ENCODE measurements at regions not wholly inside any gene's neighbourhood (a gene's known extent, or its start where the extent isn't known, plus 50 kb on each side); places are given as distances from the start of the nearest gene placed in this dataset.
"Not testable (repeated sequence)": the region's sequence is repeated elsewhere in the genome, so short reads cannot be mapped to it uniquely, and the experiment has no call there.

GRCh38 chr13:111058796-111059506 lies 56.2 kb upstream of the ARHGEF7 start:
- Histone ChIP-seq H3K27ac (ENCODE audit: low read depth, low read length) (no peak overlapping the region), H2AK5ac (ENCODE audit: low read length) (no peak overlapping the region), H3K4me2 (ENCODE audit: low read length) (no peak overlapping the region), H3K79me1 (ENCODE audit: low read length) (no peaks in the 10 kb centered on the region), H4K8ac (ENCODE audit: low read depth, low read length) (no peak overlapping the region), H3K18ac (ENCODE audit: low read length) (no peak overlapping the region), H3K23ac (ENCODE audit: low read length) (no peak overlapping the region), H3K4me3 (ENCODE audit: low read length) (no peak overlapping the region), H2BK15ac (replicated peaks; ENCODE audit: low read depth) (no peak overlapping the region), H3K4ac (ENCODE audit: low read depth, low read length) (no peak overlapping the region), H3K36me3 (ENCODE audit: control insufficient read depth, insufficient read depth, low read length) (no peaks in the 10 kb centered on the region), H2BK5ac (ENCODE audit: low read length) (no peak overlapping the region), H2BK120ac (ENCODE audit: low read depth, low read length) (no peak overlapping the region), H4K5ac (ENCODE audit: low read length) (no peak overlapping the region), H3K9ac (ENCODE audit: low read length) (no peak overlapping the region), H3K27me3 (ENCODE audit: insufficient read depth, low read length, poor library complexity) (no peaks in the 10 kb centered on the region), H3K4me1 (ENCODE audit: control insufficient read depth, low read depth, low read length) (peaks cover 2% of the 10 kb centered on the region), H3K56ac (ENCODE audit: low read length) (no peak overlapping the region), H3K79me2 (ENCODE audit: control insufficient read depth, insufficient read depth, low read length) (no peaks in the 10 kb centered on the region)
- WGBS (ENCODE audit: extremely low coverage, insufficient coverage, low lambda C conversion rate): no CpG with 5 or more reads among the region's 5 CpGs
- DNase-seq: peak; percentile 19

- DNase-seq; H3K18ac ChIP-seq (ENCODE audit: low read length); H2BK5ac ChIP-seq (ENCODE audit: low read length); H4K8ac ChIP-seq (ENCODE audit: low read depth, low read length); H3K27ac ChIP-seq (ENCODE audit: low read depth, low read length); H3K9ac ChIP-seq (ENCODE audit: low read length); H3K4me1 ChIP-seq (ENCODE audit: control insufficient read depth, low read depth, low read length); H4K5ac ChIP-seq (ENCODE audit: low read length); H3K4ac ChIP-seq (ENCODE audit: low read depth, low read length); H3K4me2 ChIP-seq (ENCODE audit: low read length); H2AK5ac ChIP-seq (ENCODE audit: low read length); H3K36me3 ChIP-seq (ENCODE audit: control insufficient read depth, insufficient read depth, low read length); H3K4me3 ChIP-seq (ENCODE audit: low read length); H2BK120ac ChIP-seq (ENCODE audit: low read depth, low read length); H3K23ac ChIP-seq (ENCODE audit: low read length); H2BK15ac ChIP-seq (replicated peaks; ENCODE audit: low read depth); H3K79me2 ChIP-seq (ENCODE audit: control insufficient read depth, insufficient read depth, low read length); H3K27me3 ChIP-seq (ENCODE audit: insufficient read depth, low read length, poor library complexity); H3K79me1 ChIP-seq (ENCODE audit: low read length); H3K56ac ChIP-seq (ENCODE audit: low read length): not testable (repeated sequence)
Observed at GRCh38 chr13:111058339-111058738, 56.8 kb upstream of the ARHGEF7 start.

- not testable (repeated sequence) for H3K4me2 ChIP-seq (ENCODE audit: low read length); H3K36me3 ChIP-seq (ENCODE audit: control insufficient read depth, insufficient read depth, low read length); DNase-seq; H2BK15ac ChIP-seq (replicated peaks; ENCODE audit: low read depth); H2BK120ac ChIP-seq (ENCODE audit: low read depth, low read length); H2BK5ac ChIP-seq (ENCODE audit: low read length); H3K9ac ChIP-seq (ENCODE audit: low read length); H3K4ac ChIP-seq (ENCODE audit: low read depth, low read length); H4K5ac ChIP-seq (ENCODE audit: low read length); H3K79me2 ChIP-seq (ENCODE audit: control insufficient read depth, insufficient read depth, low read length); H4K8ac ChIP-seq (ENCODE audit: low read depth, low read length); H3K18ac ChIP-seq (ENCODE audit: low read length); H3K4me3 ChIP-seq (ENCODE audit: low read length); H2AK5ac ChIP-seq (ENCODE audit: low read length); H3K27me3 ChIP-seq (ENCODE audit: insufficient read depth, low read length, poor library complexity); H3K27ac ChIP-seq (ENCODE audit: low read depth, low read length); H3K4me1 ChIP-seq (ENCODE audit: control insufficient read depth, low read depth, low read length); H3K23ac ChIP-seq (ENCODE audit: low read length); H3K79me1 ChIP-seq (ENCODE audit: low read length); H3K56ac ChIP-seq (ENCODE audit: low read length)
- no CpG with 5 or more reads among the region's 21 CpGs for WGBS (ENCODE audit: extremely low coverage, insufficient coverage, low lambda C conversion rate)
Observed at GRCh38 chr13:111051726-111052232, 63.3 kb upstream of the ARHGEF7 start.

GRCh38 chr13:111051041-111051725 lies 63.9 kb upstream of the ARHGEF7 start:
- no peak overlapping the region for H2BK15ac ChIP-seq (replicated peaks; ENCODE audit: low read depth)
- H3K23ac ChIP-seq (ENCODE audit: low read length): no peak overlapping the region
- H3K4me2 ChIP-seq (ENCODE audit: low read length): no peak overlapping the region
- no peaks in the 10 kb centered on the region for H3K36me3 ChIP-seq (ENCODE audit: control insufficient read depth, insufficient read depth, low read length)
- no peaks in the 10 kb centered on the region for H3K79me2 ChIP-seq (ENCODE audit: control insufficient read depth, insufficient read depth, low read length)
- H3K4me1 ChIP-seq (ENCODE audit: control insufficient read depth, low read depth, low read length): no peaks in the 10 kb centered on the region
- H3K18ac ChIP-seq (ENCODE audit: low read length): no peak overlapping the region
- no peaks in the 10 kb centered on the region for H3K27me3 ChIP-seq (ENCODE audit: insufficient read depth, low read length, poor library complexity)
- H2BK5ac ChIP-seq (ENCODE audit: low read length): no peak overlapping the region
- H3K56ac ChIP-seq (ENCODE audit: low read length): no peak overlapping the region
- H2BK120ac ChIP-seq (ENCODE audit: low read depth, low read length): no peak overlapping the region
- no peak overlapping the region for H3K27ac ChIP-seq (ENCODE audit: low read depth, low read length)
- H2AK5ac ChIP-seq (ENCODE audit: low read length): no peak overlapping the region
- H4K5ac ChIP-seq (ENCODE audit: low read length): no peak overlapping the region
- H3K9ac ChIP-seq (ENCODE audit: low read length): no peak overlapping the region
- H4K8ac ChIP-seq (ENCODE audit: low read depth, low read length): no peak overlapping the region
- H3K4ac ChIP-seq (ENCODE audit: low read depth, low read length): no peak overlapping the region
- H3K4me3 ChIP-seq (ENCODE audit: low read length): no peak overlapping the region
- H3K79me1 ChIP-seq (ENCODE audit: low read length): no peaks in the 10 kb centered on the region
- DNase-seq: no peak
- WGBS (ENCODE audit: extremely low coverage, insufficient coverage, low lambda C conversion rate): no CpG with 5 or more reads among the region's 6 CpGs

GRCh38 chr13:111050539-111050879 lies 64.6 kb upstream of the ARHGEF7 start:
- no peak for DNase-seq
- no peak overlapping the region for H3K4me3 ChIP-seq (ENCODE audit: low read length)
- no peak overlapping the region for H2BK120ac ChIP-seq (ENCODE audit: low read depth, low read length)
- no peak overlapping the region for H3K4ac ChIP-seq (ENCODE audit: low read depth, low read length)
- H3K79me1 ChIP-seq (ENCODE audit: low read length): no peaks in the 10 kb centered on the region
- H4K8ac ChIP-seq (ENCODE audit: low read depth, low read length): no peak overlapping the region
- WGBS (ENCODE audit: extremely low coverage, insufficient coverage, low lambda C conversion rate): no CpG with 5 or more reads among the region's 4 CpGs
- no peak overlapping the region for H4K5ac ChIP-seq (ENCODE audit: low read length)
- H3K9ac ChIP-seq (ENCODE audit: low read length): no peak overlapping the region
- no peaks in the 10 kb centered on the region for H3K79me2 ChIP-seq (ENCODE audit: control insufficient read depth, insufficient read depth, low read length)
- H3K23ac ChIP-seq (ENCODE audit: low read length): no peak overlapping the region
- no peak overlapping the region for H3K56ac ChIP-seq (ENCODE audit: low read length)
- H3K27me3 ChIP-seq (ENCODE audit: insufficient read depth, low read length, poor library complexity): no peaks in the 10 kb centered on the region
- no peaks in the 10 kb centered on the region for H3K4me1 ChIP-seq (ENCODE audit: control insufficient read depth, low read depth, low read length)
- no peaks in the 10 kb centered on the region for H3K36me3 ChIP-seq (ENCODE audit: control insufficient read depth, insufficient read depth, low read length)
- H2BK15ac ChIP-seq (replicated peaks; ENCODE audit: low read depth): no peak overlapping the region
- H2BK5ac ChIP-seq (ENCODE audit: low read length): no peak overlapping the region
- H3K27ac ChIP-seq (ENCODE audit: low read depth, low read length): no peak overlapping the region
- no peak overlapping the region for H3K4me2 ChIP-seq (ENCODE audit: low read length)
- no peak overlapping the region for H3K18ac ChIP-seq (ENCODE audit: low read length)
- H2AK5ac ChIP-seq (ENCODE audit: low read length): no peak overlapping the region
